PFSK-1 (cell line): ENCODE measurements at regions not wholly inside any gene's neighbourhood (a gene's known extent, or its start where the extent isn't known, plus 50 kb on each side); places are given as distances from the start of the nearest gene placed in this dataset.

Experiments used
- POLR2AphosphoS5 ChIP-seq: IDR thresholded peaks from 2 replicates; pipeline ENCODE4 v1.6.1; 2012; ENCODE audit warnings: low read depth, mild to moderate bottlenecking, control low read depth, low read length, moderate library complexity
- TAF1 ChIP-seq: IDR thresholded peaks from 2 replicates; pipeline ENCODE4 v1.6.1; 2012; ENCODE audit warnings: low read length, control low read depth, borderline replicate concordance; ENCODE audit not compliant: insufficient read depth
- TF ChIP-seq, protein P1 (sequence below), 2 experiments: IDR thresholded peaks; 2 replicates each; pipeline versions ENCODE4 v1.6.1 to v1.8.0; 2011 to 2012; ENCODE audit warnings: low read depth in 2 of 2, low read length in 2 of 2, control low read depth in 1 of 2, inconsistent platforms in 1 of 2, mild to moderate bottlenecking in 1 of 2, moderate library complexity in 1 of 2; ENCODE audit not compliant: insufficient read depth in 1 of 2

DNA sequence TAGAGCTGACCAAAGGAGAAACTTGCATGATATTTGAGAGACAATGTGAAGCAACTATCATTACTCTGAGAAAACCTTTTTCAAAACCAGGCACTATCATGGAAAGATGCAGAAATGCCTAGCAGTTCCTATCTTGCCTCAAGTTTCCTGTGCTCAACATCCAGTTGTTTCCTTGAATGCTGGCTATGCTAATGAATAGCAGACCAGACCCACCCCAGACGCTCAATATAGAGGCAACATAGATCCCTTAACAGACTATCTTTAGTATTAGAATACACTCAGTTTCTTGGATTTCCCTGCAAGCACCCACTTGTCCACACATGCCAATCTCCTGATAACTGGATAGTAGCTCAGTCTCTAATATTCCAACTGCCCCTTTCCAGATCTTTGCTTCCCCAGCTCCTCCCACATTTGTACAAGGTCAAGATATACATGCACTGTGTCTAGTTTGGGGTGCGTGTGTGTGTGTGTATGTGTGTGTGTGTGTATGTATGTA lies 93.3 kb upstream of the PCSK5 start:
- TF ChIP-seq, protein P1, sequence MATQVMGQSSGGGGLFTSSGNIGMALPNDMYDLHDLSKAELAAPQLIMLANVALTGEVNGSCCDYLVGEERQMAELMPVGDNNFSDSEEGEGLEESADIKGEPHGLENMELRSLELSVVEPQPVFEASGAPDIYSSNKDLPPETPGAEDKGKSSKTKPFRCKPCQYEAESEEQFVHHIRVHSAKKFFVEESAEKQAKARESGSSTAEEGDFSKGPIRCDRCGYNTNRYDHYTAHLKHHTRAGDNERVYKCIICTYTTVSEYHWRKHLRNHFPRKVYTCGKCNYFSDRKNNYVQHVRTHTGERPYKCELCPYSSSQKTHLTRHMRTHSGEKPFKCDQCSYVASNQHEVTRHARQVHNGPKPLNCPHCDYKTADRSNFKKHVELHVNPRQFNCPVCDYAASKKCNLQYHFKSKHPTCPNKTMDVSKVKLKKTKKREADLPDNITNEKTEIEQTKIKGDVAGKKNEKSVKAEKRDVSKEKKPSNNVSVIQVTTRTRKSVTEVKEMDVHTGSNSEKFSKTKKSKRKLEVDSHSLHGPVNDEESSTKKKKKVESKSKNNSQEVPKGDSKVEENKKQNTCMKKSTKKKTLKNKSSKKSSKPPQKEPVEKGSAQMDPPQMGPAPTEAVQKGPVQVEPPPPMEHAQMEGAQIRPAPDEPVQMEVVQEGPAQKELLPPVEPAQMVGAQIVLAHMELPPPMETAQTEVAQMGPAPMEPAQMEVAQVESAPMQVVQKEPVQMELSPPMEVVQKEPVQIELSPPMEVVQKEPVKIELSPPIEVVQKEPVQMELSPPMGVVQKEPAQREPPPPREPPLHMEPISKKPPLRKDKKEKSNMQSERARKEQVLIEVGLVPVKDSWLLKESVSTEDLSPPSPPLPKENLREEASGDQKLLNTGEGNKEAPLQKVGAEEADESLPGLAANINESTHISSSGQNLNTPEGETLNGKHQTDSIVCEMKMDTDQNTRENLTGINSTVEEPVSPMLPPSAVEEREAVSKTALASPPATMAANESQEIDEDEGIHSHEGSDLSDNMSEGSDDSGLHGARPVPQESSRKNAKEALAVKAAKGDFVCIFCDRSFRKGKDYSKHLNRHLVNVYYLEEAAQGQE (IDR thresholded peaks at IDR 0.05; ENCODE audit: insufficient read depth in 1 of 2, low read depth in 2 of 2, low read length in 2 of 2) = no peak
- TF ChIP-seq TAF1 (no peak), POLR2AphosphoS5 (no peak)
